ENCODE measurements at regions not wholly inside any gene's neighbourhood (a gene's known extent, or its start where the extent isn't known, plus 50 kb on each side); places are given as distances from the start of the nearest gene placed in this dataset.
A peak's percentile ranks its signal among the peaks of the same experiment; 100 is the strongest.
"Not testable (repeated sequence)": the region's sequence is repeated elsewhere in the genome, so short reads cannot be mapped to it uniquely, and the experiment has no call there.

DNA sequence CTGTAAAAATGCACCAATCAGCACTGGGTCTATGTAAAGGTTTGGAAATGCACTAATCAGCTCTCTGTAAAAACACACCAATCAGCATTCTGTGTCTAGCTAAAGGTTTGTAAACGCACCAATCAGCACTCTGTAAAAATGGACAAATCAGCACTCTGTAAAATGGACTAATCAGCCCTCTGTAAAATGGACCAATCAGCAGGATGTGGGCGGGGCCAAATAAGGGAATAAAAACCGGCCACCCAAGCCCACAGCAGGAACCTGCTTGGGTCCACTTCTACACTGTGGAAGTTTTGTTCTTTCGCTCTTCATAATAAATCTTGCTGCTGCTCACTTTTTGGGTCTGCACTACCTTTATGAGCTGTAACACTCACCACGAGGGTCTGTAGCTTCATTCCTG, 101.0 kb downstream of the SMC2 start:
- DNase-seq = not testable (repeated sequence)

DNA sequence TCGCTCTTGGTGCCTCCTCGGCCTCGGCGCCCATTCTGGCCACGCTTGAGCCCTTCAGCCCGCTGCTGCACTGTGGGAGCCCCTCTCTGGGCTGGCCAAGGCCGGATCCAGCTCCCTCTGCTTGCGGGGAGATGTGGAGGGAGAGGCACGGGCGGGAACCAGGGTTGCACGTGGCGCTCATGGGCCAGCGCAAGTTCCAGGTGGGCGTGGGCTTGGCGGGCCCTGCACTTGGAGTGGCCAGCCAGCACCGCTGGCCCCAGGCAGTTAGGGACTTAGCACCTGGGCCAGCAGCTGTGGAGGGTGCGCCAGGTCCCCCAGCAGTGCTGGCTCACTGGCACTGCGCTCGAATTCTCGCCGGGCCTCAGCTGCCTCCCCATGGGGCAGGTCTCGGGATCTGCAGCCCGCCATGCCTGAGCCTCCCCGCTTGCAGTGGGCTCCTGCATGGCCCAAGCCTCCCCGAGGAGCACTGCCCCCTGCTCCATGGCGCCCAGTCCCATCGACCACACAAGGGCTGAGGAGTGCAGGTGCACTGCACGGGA, 106.4 kb downstream of the SMC2 start:
- DNase-seq = no peak

DNA sequence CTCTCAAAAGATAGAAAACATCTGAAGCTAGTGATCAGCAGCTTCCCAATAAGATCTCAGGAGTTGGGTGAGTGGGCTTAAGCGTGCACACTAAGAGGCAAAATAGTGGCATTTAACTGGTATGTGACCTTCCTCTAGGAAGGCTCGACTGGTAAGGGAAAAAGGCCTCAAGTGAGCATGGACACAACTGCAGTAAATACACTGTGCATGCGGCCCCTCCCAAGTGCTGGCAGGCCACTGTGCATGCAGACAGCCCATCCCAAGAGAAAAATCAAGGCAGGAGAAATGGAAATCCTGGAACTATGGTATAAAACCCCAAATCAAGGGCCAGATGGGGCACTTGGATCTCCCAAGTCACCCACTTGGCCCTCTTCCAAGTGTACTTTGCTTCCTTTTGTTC, 112.7 kb downstream of the SMC2 start:
- no peak for DNase-seq

DNA sequence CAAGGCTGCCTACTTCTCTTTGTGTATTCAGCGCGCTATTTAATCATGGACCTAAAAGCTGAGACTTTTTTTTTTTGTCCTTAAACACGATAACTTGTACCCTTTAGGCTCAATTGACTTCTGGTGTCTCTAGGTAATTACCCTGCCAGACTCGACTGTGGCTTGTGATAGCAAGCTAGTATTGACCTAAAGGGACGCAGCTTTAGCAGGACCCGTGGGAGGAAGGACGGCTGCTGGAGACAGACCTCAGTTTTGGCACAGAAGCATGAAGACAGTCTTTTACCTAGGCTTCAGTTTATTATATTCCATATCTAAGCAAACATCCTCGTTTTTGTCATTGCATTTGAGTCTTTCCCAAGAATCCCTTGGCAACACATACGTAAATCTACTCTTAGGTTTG, 115.3 kb downstream of the SMC2 start:
- DNase-seq = no peak

DNA sequence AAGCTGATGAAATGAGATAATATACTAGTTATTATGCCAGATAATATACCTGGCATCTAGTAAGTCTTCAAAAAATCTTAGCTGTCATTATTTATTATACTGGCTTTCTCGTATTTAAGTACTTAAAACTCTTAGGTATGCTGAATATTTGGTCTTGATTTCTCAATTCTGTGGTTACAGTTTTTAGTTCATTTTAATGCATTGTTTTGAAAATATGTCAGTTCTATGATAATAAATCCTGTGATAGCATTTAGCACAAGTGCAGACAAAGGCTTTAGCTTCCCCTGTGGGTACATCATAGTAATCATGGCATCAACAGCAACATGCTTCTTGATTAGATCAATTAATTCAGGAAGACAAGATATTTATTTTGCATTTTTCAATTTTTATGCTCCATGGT, 133.0 kb downstream of the SMC2 start:
- DNase-seq = no peak

DNA sequence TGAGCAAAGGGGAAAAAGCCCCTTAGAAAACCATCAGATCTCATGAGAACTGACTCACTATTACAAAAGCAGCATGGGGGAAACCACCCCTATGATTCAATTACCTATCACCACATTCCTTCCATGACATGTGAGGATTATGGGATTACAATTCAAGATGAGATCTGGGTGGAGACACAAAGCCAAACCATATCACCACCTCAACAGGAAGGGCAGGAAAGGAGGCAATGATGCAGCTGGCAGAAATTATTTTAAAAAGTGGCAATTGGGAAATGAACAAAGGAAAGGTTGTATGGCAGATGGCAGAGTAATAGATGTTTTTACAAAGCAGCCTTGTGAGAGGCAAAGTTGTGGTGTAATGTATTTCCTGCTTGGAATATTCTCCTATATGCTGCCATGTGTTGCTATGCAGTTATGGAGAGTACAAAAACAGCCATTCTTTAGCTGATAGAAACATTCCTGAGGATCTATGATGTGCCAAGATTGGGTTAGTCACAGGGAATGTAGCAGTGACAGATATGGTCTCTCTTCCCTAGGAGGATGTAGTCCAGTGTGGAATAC, 138.8 kb downstream of the SMC2 start:
- no peak for DNase-seq

GRCh38 chr9:104233366-104233765, 139.3 kb downstream of the SMC2 start:
- no peak for DNase-seq

- not testable (repeated sequence) for DNase-seq
Observed at GRCh38 chr9:104234632-104235337, 140.7 kb downstream of the SMC2 start.

DNA sequence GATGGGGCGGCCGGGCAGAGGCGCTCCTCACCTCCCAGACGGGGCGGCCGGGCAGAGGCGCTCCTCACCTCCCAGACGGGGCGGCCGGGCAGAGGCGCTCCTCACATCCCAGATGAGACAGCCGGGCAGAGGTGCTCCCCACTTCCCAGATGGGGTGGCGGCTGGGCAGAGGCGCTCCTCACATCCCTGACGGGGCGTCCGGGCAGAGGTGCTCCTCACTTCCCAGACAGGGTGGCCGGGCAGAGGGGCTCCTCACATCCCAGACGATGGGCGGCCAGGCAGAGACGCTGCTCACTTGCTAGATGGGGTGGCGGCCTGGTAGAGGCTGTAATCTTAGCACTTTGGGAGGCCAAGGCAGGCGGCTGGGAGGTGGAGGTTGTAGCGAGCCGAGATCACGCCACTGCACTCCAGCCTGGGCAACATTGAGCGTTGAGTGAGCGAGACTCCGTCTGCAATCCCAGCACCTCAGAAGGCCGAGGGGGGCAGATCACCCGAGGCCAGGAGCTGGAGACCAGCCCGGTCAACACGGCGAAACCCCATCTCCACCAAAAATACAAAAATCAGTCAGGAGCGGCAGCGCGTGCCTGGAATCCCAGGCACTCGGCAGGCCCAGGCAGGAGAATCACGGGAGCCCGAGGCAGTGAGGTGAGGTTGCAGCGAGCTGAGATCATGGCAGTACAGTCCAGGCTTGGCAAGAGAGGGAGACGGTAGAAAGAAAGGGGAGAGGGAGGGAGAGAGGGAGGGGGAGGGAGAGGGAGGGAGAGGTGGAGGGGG, 141.4 kb downstream of the SMC2 start:
- not testable (repeated sequence) for DNase-seq

- no peak for DNase-seq
Observed at GRCh38 chr9:104238668-104239067, 144.6 kb downstream of the SMC2 start.

- no peak for DNase-seq
Observed at GRCh38 chr9:104240890-104241289, 146.8 kb downstream of the SMC2 start.

DNA sequence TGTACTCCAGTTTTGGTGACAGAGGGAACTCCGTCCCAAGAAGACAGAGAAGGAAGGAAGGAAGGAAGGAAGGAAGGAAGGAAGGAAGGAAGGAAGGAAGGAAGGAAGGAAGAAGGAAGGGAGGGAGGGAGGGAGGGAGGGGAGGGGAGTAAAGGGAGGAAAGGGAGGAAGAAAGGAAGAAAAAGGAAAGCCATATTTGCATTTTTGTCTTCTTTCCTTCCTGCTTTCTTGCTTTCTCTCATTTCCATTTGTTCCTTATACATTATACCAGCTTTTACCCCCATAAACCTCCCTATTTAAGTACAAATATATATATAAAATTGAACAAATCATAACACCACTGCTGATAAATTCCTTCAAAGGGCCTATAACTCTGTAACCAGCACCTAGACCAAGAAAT, 151.8 kb downstream of the SMC2 start:
- DNase-seq = no peak

- DNase-seq = no peak
Observed at GRCh38 chr9:104247899-104248460, 153.9 kb downstream of the SMC2 start.

DNA sequence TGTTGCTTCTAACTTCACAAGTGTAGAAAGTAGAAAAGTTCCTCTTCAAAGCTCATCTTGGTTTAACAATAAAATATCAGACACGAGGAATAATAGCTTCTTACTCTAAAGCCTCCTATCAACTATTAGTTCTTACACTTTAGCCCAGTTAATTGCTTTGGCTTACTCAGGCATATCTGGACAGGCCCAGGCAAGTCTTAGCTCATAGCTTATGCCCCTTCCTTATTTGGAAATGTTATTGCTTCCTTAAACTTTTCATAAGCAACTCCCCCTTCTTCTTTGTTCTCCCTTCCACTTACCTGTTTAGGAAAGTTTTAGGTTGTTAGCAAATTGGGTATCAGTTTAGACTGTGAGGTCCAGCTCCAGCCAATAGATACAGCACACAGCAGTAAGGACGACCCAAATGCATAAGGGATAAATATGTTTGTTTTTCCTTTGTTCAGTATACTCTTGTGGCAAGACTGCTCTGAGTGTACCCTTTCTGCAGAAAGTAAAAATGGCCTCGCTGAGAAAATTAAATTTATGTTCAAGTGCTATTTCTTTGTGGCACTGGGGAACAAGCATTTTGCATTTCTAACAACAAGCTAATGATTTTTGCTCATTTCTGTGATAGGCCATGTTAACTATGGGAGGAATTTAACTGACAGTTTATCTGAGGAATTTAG, 162.1 kb downstream of the SMC2 start:
- DNase-seq = peak; percentile 10

GRCh38 chr9:104256696-104257062, 162.6 kb downstream of the SMC2 start:
- no peak for DNase-seq

GRCh38 chr9:104258296-104259011, 164.3 kb downstream of the SMC2 start:
- DNase-seq = peak; percentile 76

GRCh38 chr9:104260004-104260403, 165.9 kb downstream of the SMC2 start:
- no peak for DNase-seq

GRCh38 chr9:104263942-104264341, 169.8 kb downstream of the SMC2 start:
- no peak for DNase-seq

GRCh38 chr9:104264431-104264830, 170.3 kb downstream of the SMC2 start:
- DNase-seq = no peak

DNA sequence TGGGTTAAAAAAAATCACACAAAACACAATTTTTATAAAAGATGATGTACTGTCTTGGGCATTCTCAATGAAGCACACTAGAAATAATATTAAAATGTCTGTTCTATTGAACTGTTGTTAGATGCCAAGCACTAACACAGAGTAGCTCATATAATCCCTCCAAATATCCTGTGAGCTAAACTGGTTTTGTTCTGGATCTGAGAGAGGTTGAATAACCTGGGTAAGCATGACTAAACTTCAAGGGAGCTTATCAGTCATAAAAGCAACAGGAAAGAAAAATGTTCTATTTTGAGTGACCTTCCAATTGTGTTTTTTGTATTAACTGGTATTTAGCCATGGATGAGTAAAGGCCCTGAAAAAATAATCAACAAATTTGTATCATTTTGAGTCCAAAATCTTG, 175.3 kb downstream of the SMC2 start:
- DNase-seq = no peak

DNA sequence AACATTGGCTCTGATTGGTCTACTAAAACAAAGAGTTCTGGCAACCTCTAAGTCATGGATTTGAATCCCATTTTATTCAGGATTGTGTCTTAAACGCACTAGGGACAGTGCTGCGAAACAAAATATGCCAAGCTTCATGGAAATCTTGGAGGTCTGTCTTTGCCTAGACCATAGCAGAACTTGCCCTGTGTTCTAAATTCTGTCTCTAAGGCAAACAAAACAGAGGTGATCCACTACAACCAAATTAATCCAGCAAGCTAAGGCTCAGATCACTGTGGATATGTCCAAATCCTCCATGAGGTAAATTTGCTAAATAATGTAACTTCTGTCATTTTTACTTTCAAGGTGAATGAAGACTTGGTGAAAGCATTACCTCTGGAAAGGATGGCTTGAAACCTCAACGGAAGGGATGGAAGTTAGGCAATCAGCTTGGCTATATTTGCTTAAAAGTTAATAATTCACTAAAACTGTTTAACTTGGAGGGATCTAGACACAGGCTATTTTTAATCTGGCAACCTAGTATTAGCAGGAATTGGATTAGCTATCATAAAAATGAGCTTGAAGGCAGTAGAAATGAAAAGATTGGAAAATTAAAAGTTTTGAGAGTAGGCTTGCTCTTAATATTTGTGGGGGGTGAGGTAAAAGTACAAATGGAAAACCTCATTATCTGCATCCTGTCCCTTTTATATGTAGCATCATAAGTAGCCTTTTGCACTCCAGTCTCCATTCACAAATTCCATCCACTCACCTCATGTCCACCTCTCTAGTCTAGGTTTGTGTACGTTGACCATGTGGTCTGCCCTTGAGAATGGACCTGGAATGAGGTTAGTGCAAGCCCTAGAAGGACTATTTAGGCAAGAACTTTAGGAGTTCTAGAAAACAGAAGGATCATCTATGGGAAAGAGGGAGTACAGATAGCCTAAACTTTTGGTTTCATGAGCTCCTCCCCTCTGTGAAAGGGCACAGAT, 176.2 kb downstream of the SMC2 start:
- DNase-seq = no peak

Data from OCI-M1 (cell line).